HEK293 (cell line): ENCODE measurements at regions not wholly inside any gene's neighbourhood (a gene's known extent, or its start where the extent isn't known, plus 50 kb on each side); places are given as distances from the start of the nearest gene placed in this dataset.

ENCODE experiments used
- CTCF ChIP-seq: fragments of 450-650 bp; formaldehyde crosslinking; IDR thresholded peaks from 2 replicates; pipeline ENCODE4 v1.5.1; 2016; ENCODE audit warnings: missing biosample characterization, missing genetic modification characterization
- GFI1B ChIP-seq: fragments of 450-650 bp; formaldehyde crosslinking; IDR thresholded peaks from 2 replicates; pipeline ENCODE4 v1.5.1; 2016; ENCODE audit warnings: missing biosample characterization, missing genetic modification characterization
- GLI4 ChIP-seq: fragments of 450-650 bp; formaldehyde crosslinking; IDR thresholded peaks from 2 replicates; pipeline ENCODE4 v1.5.1; 2016; ENCODE audit warnings: missing biosample characterization, missing genetic modification characterization
- YY2 ChIP-seq: fragments of 450-650 bp; formaldehyde crosslinking; IDR thresholded peaks from 2 replicates; pipeline ENCODE4 v1.5.1; 2016; ENCODE audit warnings: missing biosample characterization, missing genetic modification characterization
- ZNF221 ChIP-seq: fragments of 450-650 bp; formaldehyde crosslinking; IDR thresholded peaks from 2 replicates; pipeline ENCODE4 v1.5.1; 2017; ENCODE audit warnings: missing biosample characterization, missing genetic modification characterization, borderline replicate concordance
- ZNF391 ChIP-seq: fragments of 450-650 bp; formaldehyde crosslinking; IDR thresholded peaks from 2 replicates; pipeline ENCODE4 v1.5.1; 2016; ENCODE audit warnings: low read depth, missing biosample characterization, missing genetic modification characterization, borderline replicate concordance
- ZNF48 ChIP-seq: fragments of 450-650 bp; formaldehyde crosslinking; IDR thresholded peaks from 2 replicates; pipeline ENCODE4 v1.5.1; 2016; ENCODE audit warnings: missing biosample characterization, missing genetic modification characterization
- ZNF639 ChIP-seq: fragments of 450-650 bp; formaldehyde crosslinking; IDR thresholded peaks from 2 replicates; pipeline ENCODE4 v1.5.1; 2016; ENCODE audit warnings: missing biosample characterization, missing genetic modification characterization
- ZNF701 ChIP-seq: fragments of 450-650 bp; formaldehyde crosslinking; IDR thresholded peaks from 2 replicates; pipeline ENCODE4 v1.5.1; 2016; ENCODE audit warnings: missing biosample characterization, missing genetic modification characterization

- TF ChIP-seq ZNF639: no peak
- no peak for TF ChIP-seq GLI4 (tag by site-specific recombination)
- no peak for TF ChIP-seq CTCF
- TF ChIP-seq GFI1B (tag by site-specific recombination): no peak
- no peak for TF ChIP-seq YY2
- no peak for TF ChIP-seq ZNF701 (tag by site-specific recombination)
- no peak for TF ChIP-seq ZNF48
- no peak for TF ChIP-seq ZNF391 (tag by site-specific recombination)
- no peak for TF ChIP-seq ZNF221 (tag by site-specific recombination)
Measured at GRCh38 chr1:104132382-104132973, 382.8 kb downstream of the AMY1C start.
